HepG2 (cell line): ENCODE measurements at regions not wholly inside any gene's neighbourhood (a gene's known extent, or its start where the extent isn't known, plus 50 kb on each side); places are given as distances from the start of the nearest gene placed in this dataset.

Experiments
- DNMT1 ChIP-seq: sonication (generic); formaldehyde crosslinking; IDR thresholded peaks from 2 replicates; pipeline ENCODE4 v1.5.1; 2020; ENCODE audit warnings: mild to moderate bottlenecking, missing genetic modification reagents
- EED ChIP-seq: sonication (generic); formaldehyde crosslinking; IDR thresholded peaks from 2 replicates; pipeline ENCODE4 v1.5.0; 2020; ENCODE audit warnings: mild to moderate bottlenecking, missing genetic modification reagents
- HNF1B ChIP-seq: sonication (generic); formaldehyde crosslinking; IDR thresholded peaks from 2 replicates; pipeline ENCODE4 v1.5.1; 2020; ENCODE audit warnings: mild to moderate bottlenecking, moderate library complexity, missing genetic modification reagents
- HNRNPK ChIP-seq: fragments of 200-400 bp; formaldehyde crosslinking; IDR thresholded peaks from 2 replicates; pipeline ENCODE4 v1.6.1; 2018; ENCODE audit warnings: low read length, low read depth, moderate library complexity, mild to moderate bottlenecking; ENCODE audit not compliant: poor library complexity, severe bottlenecking
- MTA3 ChIP-seq: sonication (generic); formaldehyde crosslinking; IDR thresholded peaks from 2 replicates; pipeline ENCODE4 v1.4.0; 2020; ENCODE audit warnings: missing genetic modification reagents
- NPAS2 ChIP-seq: sonication (generic); formaldehyde crosslinking; IDR thresholded peaks from 2 replicates; pipeline ENCODE4 v1.8.0; 2022; ENCODE audit warnings: mild to moderate bottlenecking, missing genetic modification reagents, borderline replicate concordance
- POGK ChIP-seq: sonication (generic); formaldehyde crosslinking; conservative IDR thresholded peaks from 2 replicates; pipeline ENCODE4 v1.8.0; 2022; ENCODE audit warnings: mild to moderate bottlenecking, moderate library complexity, missing genetic modification reagents
- POLR2AphosphoS5 ChIP-seq: IDR thresholded peaks from 2 replicates; pipeline ENCODE4 v1.6.1; 2012; ENCODE audit warnings: low read depth, low read length
- USF2 ChIP-seq, 2 experiments: sonication (generic) in 1 of 2; formaldehyde crosslinking in 1 of 2; IDR thresholded peaks; 2 replicates each; pipeline versions ENCODE4 v1.5.1 to v1.6.1; 2011 to 2020; ENCODE audit warnings: borderline replicate concordance in 1 of 2, low read depth in 1 of 2, low read length in 1 of 2, mild to moderate bottlenecking in 1 of 2, missing genetic modification reagents in 1 of 2, moderate library complexity in 1 of 2
- ZFP82 ChIP-seq: sonication (generic); formaldehyde crosslinking; IDR thresholded peaks from 2 replicates; pipeline ENCODE4 v1.5.1; 2020; ENCODE audit warnings: mild to moderate bottlenecking, missing genetic modification reagents, borderline replicate concordance
- ZIK1 ChIP-seq: sonication (generic); formaldehyde crosslinking; IDR thresholded peaks from 2 replicates; pipeline ENCODE4 v1.5.0; 2020; ENCODE audit warnings: mild to moderate bottlenecking, low read depth, missing genetic modification reagents, borderline replicate concordance
- ZNF30 ChIP-seq: sonication (generic); formaldehyde crosslinking; IDR thresholded peaks from 2 replicates; pipeline ENCODE4 v1.5.0; 2020; ENCODE audit warnings: mild to moderate bottlenecking, missing genetic modification reagents
- ZNF354B ChIP-seq: sonication (generic); formaldehyde crosslinking; IDR thresholded peaks from 2 replicates; pipeline ENCODE4 v1.8.0; 2022; ENCODE audit warnings: mild to moderate bottlenecking, missing genetic modification reagents
- ZNF414 ChIP-seq: sonication (generic); formaldehyde crosslinking; IDR thresholded peaks from 2 replicates; pipeline ENCODE4 v1.5.0; 2020; ENCODE audit warnings: missing genetic modification reagents
- ZNF546 ChIP-seq: sonication (generic); formaldehyde crosslinking; conservative IDR thresholded peaks from 2 replicates; pipeline ENCODE4 v1.8.1; 2023; ENCODE audit warnings: mild to moderate bottlenecking, missing genetic modification reagents

- TF ChIP-seq ZNF414 (CRISPR knock-in tag): no peak; the same call in 1 of the 2 replicates
- no peak for TF ChIP-seq POLR2AphosphoS5
- no peak for TF ChIP-seq HNF1B (CRISPR knock-in tag)
- no peak for TF ChIP-seq DNMT1 (CRISPR knock-in tag)
- no peak for TF ChIP-seq ZIK1 (CRISPR knock-in tag)
- 0 out of 2 replicates have a peak, but pooled peaks have one; percentile 5 for TF ChIP-seq EED (CRISPR knock-in tag)
- no peak for TF ChIP-seq ZNF546 (CRISPR knock-in tag)
- no peak for TF ChIP-seq HNRNPK
- TF ChIP-seq MTA3: no peak
- no peak for TF ChIP-seq NPAS2
- TF ChIP-seq ZNF30 (CRISPR knock-in tag): no peak; the same call in 1 of the 2 replicates
- TF ChIP-seq USF2 (IDR thresholded peaks at IDR 0.05; ENCODE audit: low read depth, low read length): no peak
- no peak for TF ChIP-seq USF2 (CRISPR knock-in tag; IDR thresholded peaks at IDR 0.05; ENCODE audit: borderline replicate concordance)
- TF ChIP-seq ZNF354B (CRISPR knock-in tag): no peak
- no peak for TF ChIP-seq POGK (CRISPR knock-in tag)
- no peak for TF ChIP-seq ZFP82 (CRISPR knock-in tag)
Observed at GRCh38 chr17:72420775-72421127, 299.9 kb downstream of the SOX9 start (continued).
